Stimulated activated CD8-positive, alpha-beta memory T cell treated with anti-CD3 and anti-CD28 coated beads, Interleukin-15, amount 100 ng/mL, for 1 hour (primary cell): ENCODE measurements at regions not wholly inside any gene's neighbourhood (a gene's known extent, or its start where the extent isn't known, plus 50 kb on each side); places are given as distances from the start of the nearest gene placed in this dataset.
"Not testable (repeated sequence)": the region's sequence is repeated elsewhere in the genome, so short reads cannot be mapped to it uniquely, and the experiment has no call there.

Experiments used
- DNase-seq: peaks from one replicate; pipeline ENCODE4 v3.0.0-alpha.2; 2020; ENCODE audit warnings: low read depth

DNA sequence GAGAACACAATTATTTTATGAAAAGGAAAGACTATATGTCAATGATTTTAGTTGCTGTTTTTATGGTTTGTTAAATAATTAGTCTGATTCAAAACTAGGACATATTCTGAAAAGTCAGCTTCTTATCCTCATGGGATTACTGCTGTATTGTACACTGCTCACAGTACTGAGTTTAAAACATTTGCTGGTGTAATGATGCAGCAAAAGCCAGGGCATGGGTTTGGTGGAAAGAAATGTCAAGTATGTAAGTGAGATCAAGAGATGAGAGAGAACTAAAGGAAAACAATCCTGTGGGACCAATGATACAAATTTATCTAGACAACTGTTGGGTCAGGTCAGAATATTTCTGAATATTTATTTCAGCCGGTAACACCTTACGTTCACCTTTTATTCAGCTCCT, 210.1 kb upstream of the ARHGEF26 start:
- DNase-seq, result no peak

- no peak for DNase-seq
Measured at GRCh38 chr3:153919773-153920172, 201.4 kb upstream of the ARHGEF26 start.

DNA sequence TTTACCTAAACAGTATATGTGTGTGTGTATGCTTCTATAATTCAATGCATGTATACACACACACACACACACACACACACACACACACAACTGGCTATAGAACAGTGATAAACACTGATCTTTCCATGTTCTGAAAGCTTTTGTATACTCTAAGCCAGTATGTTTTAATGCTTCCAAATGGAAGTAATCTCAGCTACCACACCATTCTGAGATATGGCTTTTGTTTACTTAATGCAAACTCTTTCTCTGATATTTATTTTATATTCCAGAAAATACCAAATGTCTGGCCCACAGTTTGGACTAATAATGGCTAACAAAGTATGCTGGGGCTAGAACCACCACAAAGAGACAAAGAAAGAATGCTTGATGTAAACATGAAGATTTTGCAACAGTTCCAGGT, 199.4 kb upstream of the ARHGEF26 start:
- DNase-seq, result no peak

DNA sequence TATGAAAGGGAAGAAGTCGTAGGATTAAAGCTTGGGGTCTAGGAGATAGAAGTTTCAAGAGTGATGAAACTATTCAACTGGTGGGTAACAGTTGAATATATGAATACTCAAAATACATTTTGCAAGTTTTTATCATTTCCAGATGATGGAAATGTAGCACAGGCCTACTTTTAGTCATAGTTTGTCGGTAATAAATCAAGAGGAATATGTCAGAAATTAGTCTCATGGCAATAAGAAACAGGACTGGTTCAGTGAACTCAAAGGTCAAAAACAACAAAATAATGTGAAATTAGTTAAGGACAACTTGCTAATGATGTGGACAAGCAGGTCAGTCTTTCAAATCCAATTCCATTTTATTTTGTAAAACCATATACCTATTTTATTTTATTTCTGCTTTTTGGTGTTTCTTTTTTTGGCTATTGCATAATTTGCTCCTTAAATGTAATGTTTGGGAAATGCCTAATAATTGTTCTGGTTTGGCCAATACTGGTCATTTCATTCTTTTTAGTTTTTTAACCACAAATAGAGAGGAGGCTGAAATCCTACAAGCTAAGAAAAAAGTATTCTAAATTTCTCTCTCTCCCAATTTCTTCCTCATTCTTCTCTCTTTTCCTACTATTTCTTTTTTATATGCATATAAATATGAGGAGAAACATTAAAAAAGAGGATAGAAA, 195.2 kb upstream of the ARHGEF26 start:
- no peak for DNase-seq

DNA sequence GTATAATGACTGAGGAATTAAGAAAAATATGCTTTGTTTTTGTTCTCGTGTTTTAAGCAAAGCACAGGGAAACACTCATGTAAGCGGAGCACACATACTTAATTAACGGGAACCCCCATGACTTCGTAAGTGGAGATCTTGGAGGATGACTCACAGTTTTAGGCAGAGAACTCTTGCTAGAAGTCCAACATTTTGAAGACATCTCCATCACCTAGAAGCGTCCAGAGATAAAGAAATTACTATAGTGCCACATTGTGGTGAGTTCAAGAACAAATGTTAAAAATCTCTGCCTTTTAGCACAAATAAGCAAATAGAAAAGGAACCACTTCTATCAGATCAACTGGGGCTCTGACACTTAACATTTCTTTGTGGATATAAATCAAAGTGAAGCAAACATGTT, 194.1 kb upstream of the ARHGEF26 start:
- no peak for DNase-seq

- no peak for DNase-seq
Measured at GRCh38 chr3:153928851-153929250, 192.3 kb upstream of the ARHGEF26 start.

- DNase-seq, result not testable (repeated sequence)
Measured at GRCh38 chr3:153933481-153933880, 187.7 kb upstream of the ARHGEF26 start.

DNA sequence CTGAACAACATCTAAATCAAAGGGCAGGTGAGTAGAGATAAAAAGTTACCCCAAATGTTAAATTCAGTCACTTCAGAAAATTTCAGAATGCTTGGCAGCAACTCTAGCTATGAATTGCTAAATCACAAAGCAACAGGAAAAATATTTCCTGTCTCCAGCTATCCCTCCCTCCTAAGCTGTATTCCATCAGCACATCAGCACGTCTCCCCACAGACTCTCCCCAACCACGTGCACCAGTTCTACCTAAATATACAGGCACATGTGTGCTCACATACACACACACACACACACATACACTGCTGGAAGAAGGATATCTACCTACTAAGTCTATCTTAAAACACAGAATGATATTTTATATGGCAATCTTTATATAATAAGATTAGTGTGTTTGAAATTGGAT, 177.1 kb upstream of the ARHGEF26 start:
- no peak for DNase-seq

GRCh38 chr3:153951276-153951675, 169.9 kb upstream of the ARHGEF26 start:
- no peak for DNase-seq

- no peak for DNase-seq
Measured at GRCh38 chr3:153952091-153952490, 169.1 kb upstream of the ARHGEF26 start.

DNA sequence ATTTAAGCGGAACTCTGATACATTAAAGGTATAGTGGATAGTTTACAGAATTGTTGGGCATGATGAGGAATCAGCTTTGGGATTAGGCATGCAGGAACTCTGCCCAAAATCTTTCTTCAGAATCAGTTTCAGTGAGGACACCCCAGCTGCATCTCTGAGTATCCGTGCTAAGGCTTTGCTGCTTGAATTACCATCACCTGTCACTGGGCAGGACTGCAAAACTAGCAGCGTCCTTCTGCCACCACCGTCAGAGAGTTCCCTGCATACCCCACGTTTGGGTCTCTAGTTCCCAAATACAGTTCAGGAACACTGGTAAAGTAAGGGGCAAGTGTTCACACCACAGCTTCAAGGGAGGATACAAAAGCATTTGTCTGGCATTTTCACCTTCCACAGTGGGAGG, 164.6 kb upstream of the ARHGEF26 start:
- no peak for DNase-seq

- no peak for DNase-seq
Measured at GRCh38 chr3:153957421-153957820, 163.8 kb upstream of the ARHGEF26 start.

GRCh38 chr3:153958635-153959595, 162.3 kb upstream of the ARHGEF26 start:
- no peak for DNase-seq

- no peak for DNase-seq
Measured at GRCh38 chr3:153960458-153961074, 160.6 kb upstream of the ARHGEF26 start.

DNA sequence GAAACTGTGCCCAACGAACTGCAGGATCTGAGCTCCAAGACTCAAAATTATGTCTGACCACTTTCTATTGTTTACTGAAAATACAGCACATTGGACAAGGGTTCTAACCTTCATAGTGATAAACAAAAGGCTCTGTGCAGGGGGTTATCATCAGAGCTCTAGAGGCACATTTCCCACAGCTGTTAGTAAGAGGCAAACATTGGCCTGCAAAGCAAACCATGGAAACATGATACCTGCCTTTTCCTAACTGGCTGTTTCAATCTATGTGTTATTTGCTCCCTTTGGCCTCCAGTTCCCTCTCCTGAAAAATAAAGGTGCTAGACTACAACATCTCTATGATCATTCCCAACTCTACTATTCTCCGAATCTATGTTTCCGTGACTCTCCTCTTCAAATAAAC, 159.7 kb upstream of the ARHGEF26 start:
- no peak for DNase-seq

DNA sequence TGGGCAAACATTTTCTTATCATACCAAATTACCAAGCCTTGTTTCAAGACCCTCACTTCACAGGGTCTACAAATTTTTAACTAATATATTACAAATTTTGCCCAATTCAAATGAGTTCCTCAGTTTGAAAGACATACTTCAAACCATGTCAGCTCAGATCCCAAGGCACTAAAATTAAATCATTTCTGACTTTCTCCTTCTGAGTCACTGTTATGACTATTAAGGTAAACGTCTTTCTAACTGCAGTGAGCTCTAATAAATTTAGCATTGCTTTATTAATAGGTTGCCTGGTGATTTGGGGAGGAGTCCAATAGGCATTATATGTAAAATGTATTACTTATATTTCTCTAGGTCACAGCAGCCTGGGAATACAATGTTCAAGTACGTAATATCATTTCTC, 158.2 kb upstream of the ARHGEF26 start:
- DNase-seq, result no peak

DNA sequence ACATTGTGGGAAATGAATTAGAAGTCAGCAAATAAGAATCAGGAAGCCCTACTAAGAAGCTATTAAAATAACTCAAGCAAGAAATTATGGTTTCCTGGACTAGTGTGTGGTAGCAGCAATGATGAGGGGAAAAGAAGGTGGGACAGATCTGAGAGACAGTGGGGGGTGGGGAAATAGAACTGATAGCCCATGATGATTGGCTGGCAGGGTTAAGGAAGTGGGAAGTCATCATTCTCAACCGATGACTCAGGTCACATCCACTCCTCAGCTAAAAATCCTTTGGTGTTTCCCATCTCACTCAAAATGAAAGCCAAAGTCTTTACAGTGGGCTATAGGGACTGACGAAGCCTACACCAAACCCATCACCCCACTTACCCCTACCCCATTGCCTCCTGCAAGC, 153.9 kb upstream of the ARHGEF26 start:
- DNase-seq, result no peak

- DNase-seq, result no peak
Measured at GRCh38 chr3:153970047-153970446, 151.1 kb upstream of the ARHGEF26 start.

- no peak for DNase-seq
Measured at GRCh38 chr3:153970741-153971347, 150.3 kb upstream of the ARHGEF26 start.

GRCh38 chr3:153972862-153973261, 148.3 kb upstream of the ARHGEF26 start:
- no peak for DNase-seq

- no peak for DNase-seq
Measured at GRCh38 chr3:153973722-153974265, 147.4 kb upstream of the ARHGEF26 start.

DNA sequence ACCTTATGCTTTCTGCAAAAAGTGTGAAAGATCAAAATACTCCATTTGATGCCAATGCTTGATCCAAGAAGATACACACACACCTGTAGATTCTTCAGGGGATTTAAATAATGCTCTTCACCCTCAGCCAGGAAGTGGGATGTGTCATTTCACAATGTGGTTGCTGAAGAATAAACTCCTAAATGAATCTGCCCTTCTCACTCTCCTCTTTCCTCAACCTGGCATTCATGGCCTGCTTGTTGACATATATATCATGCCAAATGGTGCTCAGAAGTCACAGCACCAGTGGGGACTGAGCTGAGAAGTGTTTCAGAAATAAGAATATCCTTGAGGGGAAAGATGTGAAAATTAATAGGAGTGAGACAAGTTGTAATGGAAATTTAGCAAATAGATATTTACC, 146.6 kb upstream of the ARHGEF26 start:
- no peak for DNase-seq
